ENCODE measurements at regions not wholly inside any gene's neighbourhood (a gene's known extent, or its start where the extent isn't known, plus 50 kb on each side); places are given as distances from the start of the nearest gene placed in this dataset.

GRCh38 chr9:117480729-117481128 is 65.9 kb upstream of the ASTN2 start:
- DNase-seq, result no peak

- DNase-seq, result no peak
Measured at GRCh38 chr9:117480253-117480652, 65.4 kb upstream of the ASTN2 start.

GRCh38 chr9:117473293-117473692 is 58.4 kb upstream of the ASTN2 start:
- no peak for DNase-seq

GRCh38 chr9:117470902-117471301 is 56.0 kb upstream of the ASTN2 start:
- no peak for DNase-seq

- DNase-seq, result no peak
Measured at GRCh38 chr9:117470455-117470854, 55.6 kb upstream of the ASTN2 start.

GRCh38 chr9:117466111-117466510 is 51.3 kb upstream of the ASTN2 start:
- DNase-seq, result no peak

- DNase-seq, result no peak
Measured at GRCh38 chr9:117465706-117466105, 50.8 kb upstream of the ASTN2 start.

- DNase-seq, result no peak
Measured at GRCh38 chr9:117464941-117465616, 50.2 kb upstream of the ASTN2 start.
